Prostate gland (tissue), 2 donors: ENCODE measurements at regions not wholly inside any gene's neighbourhood (a gene's known extent, or its start where the extent isn't known, plus 50 kb on each side); places are given as distances from the start of the nearest gene placed in this dataset.

ENCODE experiments used
- DNase-seq: peaks from one replicate; pipeline ENCODE4 v3.0.0-alpha.2; 2019; ENCODE audit warnings: low spot score
- H3K27ac ChIP-seq, 2 donors: fragments of 200-600 bp; sonication (generic); 2 replicates each; pipeline ENCODE4 v1.5.1; 2017 to 2019
- H3K27me3 ChIP-seq: fragments of 200-600 bp; sonication (generic); replicated peaks from 2 replicates; pipeline ENCODE4 v1.5.1; 2019; ENCODE audit not compliant: insufficient read depth
- H3K36me3 ChIP-seq, 2 donors: fragments of 200-600 bp; sonication (generic); 1 replicate in 1 of 2; 2 replicates in 1 of 2; pipeline versions ENCODE4 v1.5.1 to v1.8.1; 2017 to 2019
- H3K4me1 ChIP-seq: fragments of 200-600 bp; sonication (generic); replicated peaks from 2 replicates; pipeline ENCODE4 v1.5.1; 2019
- H3K4me3 ChIP-seq, 2 donors: fragments of 200-600 bp; sonication (generic); 2 replicates each; pipeline ENCODE4 v1.5.1; 2017 to 2019
- H3K9me3 ChIP-seq: fragments of 200-600 bp; sonication (generic); 2 replicates; pipeline ENCODE4 v1.5.1; 2017
- CTCF ChIP-seq, 4 experiments: fragments of 200-600 bp in 2 of 4; fragments of 450-650 bp in 2 of 4; sonication (generic) in 2 of 4; IDR thresholded peaks; 1 replicate in 3 of 4; 2 replicates in 1 of 4; pipeline ENCODE4 v1.5.1; 2016 to 2019; ENCODE audit warnings: antibody characterized with exemption in 4 of 4, mild to moderate bottlenecking in 2 of 4, moderate library complexity in 2 of 4
- POLR2A ChIP-seq: fragments of 450-650 bp; IDR thresholded peaks from one replicate; pipeline ENCODE4 v1.6.1; 2016; ENCODE audit warnings: antibody characterized with exemption, mild to moderate bottlenecking
- POLR2AphosphoS5 ChIP-seq: sonication (generic); formaldehyde crosslinking; IDR thresholded peaks from one replicate; pipeline ENCODE4 v1.6.1; 2017; ENCODE audit warnings: antibody characterized with exemption
- WGBS: methylation state at CpG from one replicate; pipeline ENCODE4 v1.1.5; 2018; 5-methylcytosine and 5-hydroxymethylcytosine counted together
- intact Hi-C: fragments of 100-400 bp; cut with DNase I; formaldehyde crosslinking; loops from one replicate; pipeline ENCODE4 v1.14.2; 2022

- TF ChIP-seq POLR2AphosphoS5 (no peak), CTCF (IDR thresholded peaks at IDR 0.05) (no peak), POLR2A (no peak)
- H3K36me3 ChIP-seq: no peaks in the 10 kb centered on the region
- DNase-seq: no peak
Measured at GRCh38 chr17:72249441-72249840, 128.6 kb downstream of the SOX9 start.

GRCh38 chr17:72250206-72250605, 129.4 kb downstream of the SOX9 start:
- no peaks in the 10 kb centered on the region for H3K27me3 ChIP-seq
- no peak overlapping the region for H3K4me3 ChIP-seq
- TF ChIP-seq CTCF (IDR thresholded peaks at IDR 0.05) (no peak), POLR2A (no peak), POLR2AphosphoS5 (no peak)
- H3K9me3 ChIP-seq: no peaks in the 10 kb centered on the region
- 91% methylated on average over 1 of the region's 1 CpG for WGBS
- intact Hi-C loops: no loop called here
- H3K36me3 ChIP-seq: no peaks in the 10 kb centered on the region
- no peak overlapping the region for H3K27ac ChIP-seq
- DNase-seq: no peak
- H3K4me1 ChIP-seq: no peaks in the 10 kb centered on the region

More at GRCh38 chr17:72249441-72249840, 128.6 kb downstream of the SOX9 start:
- WGBS: 79% methylated on average over 5 of the region's 5 CpGs
- Histone ChIP-seq H3K9me3 (no peaks in the 10 kb centered on the region), H3K4me3 (no peak overlapping the region), H3K27me3 (no peaks in the 10 kb centered on the region), H3K4me1 (no peaks in the 10 kb centered on the region), H3K27ac (no peak overlapping the region)
- intact Hi-C loops: no loop called here

GRCh38 chr17:72253597-72253996, 132.8 kb downstream of the SOX9 start:
- no peak for TF ChIP-seq POLR2A
- TF ChIP-seq POLR2AphosphoS5: no peak
- no peak for TF ChIP-seq CTCF (IDR thresholded peaks at IDR 0.05)
- WGBS: 72% methylated on average over 3 of the region's 3 CpGs
- Histone ChIP-seq H3K27ac (no peak overlapping the region), H3K27me3 (no peaks in the 10 kb centered on the region), H3K9me3 (no peaks in the 10 kb centered on the region), H3K4me3 (no peak overlapping the region), H3K4me1 (no peaks in the 10 kb centered on the region), H3K36me3 (no peaks in the 10 kb centered on the region)
- intact Hi-C loops: no loop called here
- no peak for DNase-seq

DNA sequence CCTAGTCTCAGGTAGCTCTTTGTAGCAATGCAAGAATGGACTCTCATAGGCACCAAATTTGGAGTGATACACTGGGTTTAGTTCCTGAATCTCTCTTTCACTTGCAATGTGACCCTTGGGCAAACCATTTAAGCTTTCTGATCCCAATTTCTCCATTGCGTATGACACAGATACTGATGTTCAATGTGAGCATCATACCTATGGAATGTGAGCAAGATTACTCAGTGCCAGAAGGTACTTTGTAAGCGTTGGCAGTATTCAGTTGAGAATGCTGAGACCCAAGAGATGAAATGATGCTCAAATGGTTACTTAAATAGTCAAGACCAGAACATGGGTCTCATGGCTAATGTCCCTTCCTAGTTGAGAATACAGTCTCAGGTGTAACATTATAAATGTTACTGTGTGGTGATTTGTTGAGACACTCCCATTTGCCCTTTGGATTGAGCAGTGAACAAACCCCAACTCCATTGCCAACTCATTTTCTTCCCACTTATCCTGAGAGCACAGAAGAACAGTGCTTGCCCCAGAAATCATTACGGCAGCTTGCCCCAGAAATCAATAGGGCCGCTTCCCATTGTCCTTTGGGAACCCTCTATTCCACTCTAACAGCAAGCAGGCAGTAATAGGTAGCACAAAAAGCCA, 134.1 kb downstream of the SOX9 start:
- no peak for TF ChIP-seq POLR2A
- no peak for DNase-seq
- no peaks in the 10 kb centered on the region for H3K4me1 ChIP-seq
- intact Hi-C loops: no loop called here
- H3K27ac ChIP-seq: no peak overlapping the region
- no peaks in the 10 kb centered on the region for H3K9me3 ChIP-seq
- no peaks in the 10 kb centered on the region for H3K36me3 ChIP-seq
- 97% methylated on average over 4 of the region's 4 CpGs for WGBS
- H3K27me3 ChIP-seq: no peaks in the 10 kb centered on the region
- H3K4me3 ChIP-seq: no peak overlapping the region

DNA sequence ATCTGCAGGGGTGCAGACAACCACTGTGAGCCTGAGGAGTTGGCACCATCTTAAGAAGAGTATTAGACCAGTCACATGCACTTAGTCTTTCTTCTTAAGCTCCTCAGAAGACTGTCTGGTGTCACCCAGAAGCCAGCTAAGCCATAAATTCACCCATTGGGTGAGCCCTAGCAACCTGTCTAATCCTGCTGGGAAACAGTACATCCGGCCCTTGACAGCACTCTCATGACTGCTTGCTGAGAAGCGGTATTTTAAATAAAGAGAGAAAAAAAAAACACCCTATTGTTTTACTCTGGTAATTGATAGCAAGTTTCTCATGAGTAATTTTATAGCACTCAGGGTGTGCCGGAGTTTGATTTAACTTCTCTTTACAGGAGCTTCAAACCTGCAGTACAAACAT, 134.7 kb downstream of the SOX9 start:
- no peaks in the 10 kb centered on the region for H3K4me1 ChIP-seq
- WGBS: 44% methylated on average over 3 of the region's 3 CpGs
- H3K9me3 ChIP-seq: no peaks in the 10 kb centered on the region
- H3K27ac ChIP-seq: no peak overlapping the region
- no peak overlapping the region for H3K4me3 ChIP-seq
- intact Hi-C loops: no loop called here
- H3K27me3 ChIP-seq: no peaks in the 10 kb centered on the region
- no peaks in the 10 kb centered on the region for H3K36me3 ChIP-seq
- no peak for DNase-seq
- TF ChIP-seq CTCF (IDR thresholded peaks at IDR 0.05) (no peak), POLR2A (no peak), POLR2AphosphoS5 (no peak)
